K562 (cell line): ENCODE measurements at regions not wholly inside any gene's neighbourhood (a gene's known extent, or its start where the extent isn't known, plus 50 kb on each side); places are given as distances from the start of the nearest gene placed in this dataset.

Experiments used
- ATAC-seq: fragments of 200-7000 bp; cut with Tn5 transposase; 3 replicates; pipeline ENCODE4 v1.9.1; 2020; ENCODE audit warnings: moderate library complexity
- BruUV-seq: library from RNA; stranded (reverse); fragments of 400-500 nt; replicated peaks from 2 replicates; lab custom pipeline; 2021; lab: Mats Ljungman, UMichigan
- CTCF ChIA-PET: fragments of 300-600 bp; formaldehyde crosslinking; extraction: SDS; loops from one replicate; lab custom pipeline; 2021; ENCODE audit warnings: low intra/inter-chr PET ratio; lab: Yijun Ruan, JAX
- POLR2A ChIA-PET: fragments of 300-600, 350-650 bp; sonication (Branson Sonifier 250); formaldehyde crosslinking; extraction: SDS; loops from one replicate; lab custom pipeline; 2021; ENCODE audit warnings: antibody characterized with exemption, inconsistent platforms; lab: Yijun Ruan, JAX
- DNase-seq, 4 experiments: peaks; one replicate each; pipeline versions ENCODE4 v3.0.0 to v3.0.0-alpha.2; 2011 to 2018; ENCODE audit warnings: low spot score in 3 of 4, mixed read lengths in 3 of 4; ENCODE audit errors: extremely low read depth in 1 of 4
- FAIRE-seq: peaks from 2 replicates; lab custom pipeline; 2011; peaks lifted over from hg19 to GRCh38; lab: Jason Lieb, UNC
- H2AFZ ChIP-seq: 2 replicates; pipeline ENCODE4 v1.6.0; 2011; ENCODE audit warnings: low read depth, low read length, control low read depth, inconsistent platforms
- H3K27ac ChIP-seq: fragments of 200-600 bp; 3 replicates; pipeline ENCODE4 v1.8.0; 2011; ENCODE audit warnings: low read depth, mild to moderate bottlenecking, control low read depth, inconsistent platforms, low read length, moderate library complexity, mixed read lengths; ENCODE audit errors: extremely low read depth
- H3K27me3 ChIP-seq, 2 experiments: fragments of 300-600 bp in 1 of 2; 2 replicates in 1 of 2; 3 replicates in 1 of 2; pipeline versions ENCODE4 v1.6.0 to v1.8.0; 2011; ENCODE audit warnings: inconsistent platforms in 2 of 2, low read length in 2 of 2, mild to moderate bottlenecking in 1 of 2, mixed read lengths in 1 of 2, moderate library complexity in 1 of 2; ENCODE audit not compliant: control insufficient read depth in 2 of 2, insufficient read depth in 2 of 2
- H3K36me3 ChIP-seq: fragments of 300-600 bp; 3 replicates; pipeline ENCODE4 v1.8.0; 2011; ENCODE audit warnings: mild to moderate bottlenecking, low read length, inconsistent platforms; ENCODE audit not compliant: control insufficient read depth, insufficient read depth
- H3K4me1 ChIP-seq, 2 experiments: fragments of 200-600 bp in 1 of 2; replicated peaks in 1 of 2; 2 replicates in 1 of 2; 3 replicates in 1 of 2; pipeline versions ENCODE4 v1.5.1 to v1.8.0; 2011; ENCODE audit warnings: inconsistent platforms in 2 of 2, low read length in 2 of 2, mild to moderate bottlenecking in 1 of 2, mixed read lengths in 1 of 2, moderate library complexity in 1 of 2; ENCODE audit not compliant: control insufficient read depth in 2 of 2, insufficient read depth in 2 of 2
- H3K4me2 ChIP-seq: 2 replicates; pipeline ENCODE4 v1.6.1; 2011; ENCODE audit warnings: low read length, control low read depth, inconsistent platforms, mixed read lengths; ENCODE audit not compliant: insufficient read depth
- H3K4me3 ChIP-seq: fragments of 200-600 bp; sonication (generic), shearing (Covaris generic); 2 replicates; pipeline ENCODE4 v1.5.1; 2016; ENCODE audit warnings: control low read depth, inconsistent platforms
- H3K79me2 ChIP-seq: fragments of 200-600 bp; 3 replicates; pipeline ENCODE4 v1.8.0; 2011; ENCODE audit warnings: low read length, inconsistent platforms; ENCODE audit not compliant: control insufficient read depth, insufficient read depth
- H3K9ac ChIP-seq, 2 experiments: 2 replicates each; pipeline versions ENCODE4 v1.6.0 to v1.6.1; 2011; ENCODE audit warnings: low read depth in 2 of 2, low read length in 2 of 2, control low read depth in 1 of 2, inconsistent platforms in 1 of 2, mild to moderate bottlenecking in 1 of 2, mixed read lengths in 1 of 2; ENCODE audit not compliant: insufficient read depth in 1 of 2
- H3K9me1 ChIP-seq: one replicate; pipeline ENCODE4 v1.6.0; 2011; ENCODE audit warnings: inconsistent platforms, mild to moderate bottlenecking, low read length, moderate library complexity; ENCODE audit not compliant: control insufficient read depth, insufficient read depth
- H3K9me3 ChIP-seq: replicated peaks from 2 replicates; pipeline ENCODE4 v1.5.1; 2011; ENCODE audit warnings: low read depth, low read length, inconsistent platforms; ENCODE audit not compliant: control insufficient read depth, insufficient read depth
- H4K20me1 ChIP-seq: replicated peaks from 2 replicates; pipeline ENCODE4 v1.6.1; 2011; ENCODE audit warnings: low read length, inconsistent platforms, mixed read lengths; ENCODE audit not compliant: control insufficient read depth, insufficient read depth
- ARHGAP35 ChIP-seq: fragments of 450-650 bp; IDR thresholded peaks from 2 replicates; pipeline ENCODE4 v1.6.1; 2018; ENCODE audit not compliant: partially characterized antibody
- BACH1 ChIP-seq: fragments of 200-800 bp; sonication (Bioruptor generic); IDR thresholded peaks from 2 replicates; pipeline ENCODE4 v1.6.1; 2016; ENCODE audit warnings: missing genetic modification characterization, missing compliant biosample characterization
- BCOR ChIP-seq: fragments of 450-650 bp; IDR thresholded peaks from 2 replicates; pipeline ENCODE4 v1.6.1; 2016
- CBFA2T2 ChIP-seq: fragments of 450-650 bp; conservative IDR thresholded peaks from 2 replicates; pipeline ENCODE4 v1.6.1; 2017; ENCODE audit warnings: mild to moderate bottlenecking
- COPS2 ChIP-seq: fragments of 450-650 bp; conservative IDR thresholded peaks from 2 replicates; pipeline ENCODE4 v1.6.1; 2016; ENCODE audit warnings: mild to moderate bottlenecking, moderate library complexity
- FOS ChIP-seq: IDR thresholded peaks from 3 replicates; pipeline ENCODE4 v1.6.1; 2011; ENCODE audit not compliant: insufficient read length; ENCODE audit errors: extremely low read depth
- HIVEP1 ChIP-seq: fragments of 250-450 bp; sonication (Bioruptor Pico); IDR thresholded peaks from 2 replicates; pipeline ENCODE4 v1.4.0; 2020; ENCODE audit warnings: mild to moderate bottlenecking
- HOXB6 ChIP-seq: fragments of 250-450 bp; sonication (Bioruptor Pico); IDR thresholded peaks from 2 replicates; pipeline ENCODE4 v1.5.1; 2022; ENCODE audit warnings: mild to moderate bottlenecking, borderline replicate concordance
- KDM2B ChIP-seq: fragments of 250-450 bp; sonication (Bioruptor Pico); IDR thresholded peaks from 2 replicates; pipeline ENCODE4 v1.8.0; 2021; ENCODE audit warnings: mild to moderate bottlenecking, moderate library complexity
- PHTF2 ChIP-seq: fragments of 250-450 bp; sonication (Bioruptor Pico); IDR thresholded peaks from 2 replicates; pipeline ENCODE4 v1.5.0; 2021; ENCODE audit warnings: mild to moderate bottlenecking
- RBM15 ChIP-seq: fragments of 200-400 bp; formaldehyde crosslinking; IDR thresholded peaks from 2 replicates; pipeline ENCODE4 v1.6.1; 2018; ENCODE audit warnings: mild to moderate bottlenecking, low read length, moderate library complexity; ENCODE audit not compliant: insufficient read depth
- SMARCA4 ChIP-seq: fragments of 450-650 bp; IDR thresholded peaks from 2 replicates; pipeline ENCODE4 v1.6.1; 2016
- TCF7L2 ChIP-seq: fragments of 150-350 bp; IDR thresholded peaks from 2 replicates; pipeline ENCODE4 v1.6.1; 2016; ENCODE audit warnings: low read depth, mild to moderate bottlenecking, low read length, moderate library complexity
- ZBTB17 ChIP-seq: fragments of 450-650 bp; formaldehyde crosslinking; IDR thresholded peaks from 2 replicates; pipeline ENCODE4 v1.4.0; 2020; ENCODE audit warnings: mild to moderate bottlenecking
- ZNF280A ChIP-seq: fragments of 450-650 bp; IDR thresholded peaks from 2 replicates; pipeline ENCODE4 v1.6.1; 2018; ENCODE audit warnings: mild to moderate bottlenecking, low read depth; ENCODE audit not compliant: partially characterized antibody
- ZNF436 ChIP-seq: fragments of 250-450, 450-650 bp; sonication (Bioruptor Pico); formaldehyde crosslinking; IDR thresholded peaks from 2 replicates; pipeline ENCODE4 v1.7.0; 2020; ENCODE audit warnings: mild to moderate bottlenecking
- ZNF77 ChIP-seq: fragments of 250-450 bp; sonication (Bioruptor Pico); IDR thresholded peaks from 2 replicates; pipeline ENCODE4 v1.5.0; 2020
- WGBS: fragments of 100-300 bp; shearing (Covaris generic); methylation state at CpG from one replicate; pipeline ENCODE4 v1.1.6; 2016; ENCODE audit warnings: low coverage, mixed read lengths; ENCODE audit not compliant: insufficient coverage; ENCODE audit errors: missing lambda C conversion rate; 5-methylcytosine and 5-hydroxymethylcytosine counted together
- in situ Hi-C: fragments of 300-500 bp; cut with MboI; formaldehyde crosslinking; loops from 4 replicates; pipeline ENCODE4 v1.15.0; 2018; ENCODE audit warnings: inconsistent platforms, mixed read lengths
- intact Hi-C: fragments of 100-400 bp; cut with micrococcal nuclease; formaldehyde crosslinking; loops from 2 replicates; pipeline ENCODE4 v1.14.2; 2022

- TF ChIP-seq COPS2 = no peak
- no peak for TF ChIP-seq PHTF2
Measured at GRCh38 chr2:64820901-64821300, 167.2 kb upstream of the SERTAD2 start (continued).

- DNase-seq (no peak), ATAC-seq (no peak), FAIRE-seq (no peak)
- H3K27me3 ChIP-seq = no peaks in the 10 kb centered on the region
- no peaks in the 10 kb centered on the region for H3K36me3 ChIP-seq
- no peak overlapping the region for H2AFZ ChIP-seq
- no peaks in the 10 kb centered on the region for H3K9me1 ChIP-seq
- H3K9me3 ChIP-seq = no peaks in the 10 kb centered on the region
- H3K4me3 ChIP-seq = no peak overlapping the region
- BruUV-seq = no TSS peak
- in situ Hi-C loops = no loop called here
- WGBS = 43% methylated on average over 5 of the region's 5 CpGs
- peaks cover 6 to 30% of the 10 kb centered on the region in 2 experiments; a peak in 4 of 5 replicates for H3K4me1 ChIP-seq
- no peak overlapping the region for H3K9ac ChIP-seq
- H4K20me1 ChIP-seq = no peaks in the 10 kb centered on the region
- H3K79me2 ChIP-seq = no peaks in the 10 kb centered on the region
- H3K27ac ChIP-seq = no peak overlapping the region
- TF ChIP-seq TCF7L2 = no peak
- no peak for TF ChIP-seq HIVEP1 (CRISPR knock-in tag)
- no peak for TF ChIP-seq ZNF77 (CRISPR knock-in tag)
- no peak for TF ChIP-seq ZBTB17 (CRISPR knock-in tag)
- TF ChIP-seq ZNF436 (CRISPR knock-in tag) = no peak
- no peak for TF ChIP-seq HOXB6 (CRISPR knock-in tag)
- no peak for TF ChIP-seq SMARCA4
- no peak for TF ChIP-seq BCOR
- TF ChIP-seq CBFA2T2 = no peak
- TF ChIP-seq RBM15 = no peak
- TF ChIP-seq FOS = no peak
- no peak for TF ChIP-seq BACH1 (tag)
- no peak for TF ChIP-seq ARHGAP35
- no peak for TF ChIP-seq KDM2B (CRISPR knock-in tag)
- no peak for TF ChIP-seq ZNF280A
- TF ChIP-seq, all 486 proteins: peak for 0
- intact Hi-C loops = no loop called here
- ChIA-PET POLR2A (no interaction called here), CTCF (no interaction called here)
- H3K4me2 ChIP-seq = no peak overlapping the region
Measured at GRCh38 chr2:64823794-64824193, 165.4 kb upstream of the SLC1A4 start.
